ENCODE measurements at regions not wholly inside any gene's neighbourhood (a gene's known extent, or its start where the extent isn't known, plus 50 kb on each side); places are given as distances from the start of the nearest gene placed in this dataset.

- TF ChIP-seq CBX3 (IDR thresholded peaks at IDR 0.05; ENCODE audit: low read depth): no peak
- no peak for TF ChIP-seq EGR1 (IDR thresholded peaks at IDR 0.05; ENCODE audit: low read depth)
- no peak for TF ChIP-seq ZBTB33 (IDR thresholded peaks at IDR 0.05; ENCODE audit: extremely low read depth, insufficient replicate concordance, low read length)
- no peak for TF ChIP-seq ZFX (IDR thresholded peaks at IDR 0.05)
- no peak for TF ChIP-seq TCF7L2 (IDR thresholded peaks at IDR 0.05; ENCODE audit: borderline replicate concordance, extremely low read depth, insufficient read depth, insufficient read length)
- no peak for TF ChIP-seq MAX (IDR thresholded peaks at IDR 0.05)
- no peak for TF ChIP-seq RAD21 (IDR thresholded peaks at IDR 0.05; ENCODE audit: low read depth)
- TF ChIP-seq FOSL1 (IDR thresholded peaks at IDR 0.05; ENCODE audit: low read depth): no peak
- TF ChIP-seq POLR2A (IDR thresholded peaks at IDR 0.05; ENCODE audit: borderline replicate concordance, extremely low read depth, insufficient read depth, insufficient read length): no peak
Measured at GRCh38 chr12:114172135-114172534, 206.0 kb upstream of the RBM19 start (continued).

- H3K27ac ChIP-seq (ENCODE audit: low read depth, low read length): no peak overlapping the region
- no peak overlapping the region for H3K9ac ChIP-seq (ENCODE audit: low read length)
- no peak overlapping the region for H3K4me2 ChIP-seq (ENCODE audit: low read length)
- TF ChIP-seq FOSL1 (IDR thresholded peaks at IDR 0.05; ENCODE audit: low read depth) (no peak), EZH2 (IDR thresholded peaks at IDR 0.05) (no peak), JUND (IDR thresholded peaks at IDR 0.05) (no peak), ZNF274 (IDR thresholded peaks at IDR 0.05; ENCODE audit: low read depth, low read length) (no peak), MAX (IDR thresholded peaks at IDR 0.05) (no peak), YY1 (IDR thresholded peaks at IDR 0.05; ENCODE audit: extremely low read depth, insufficient replicate concordance, low read depth, low read length) (no peak), ZBTB33 (IDR thresholded peaks at IDR 0.05; ENCODE audit: extremely low read depth, insufficient replicate concordance, low read length) (no peak)
- H3K36me3 ChIP-seq (ENCODE audit: control insufficient read depth in 1 of 2, insufficient read depth in 2 of 2, low read length in 2 of 2): no peaks in the 10 kb centered on the region
- intact Hi-C loops (cut with micrococcal nuclease): no loop called here
- RAD21 ChIA-PET (ENCODE audit: low non-redundant PET in 1 of 2, low total read pairs in 2 of 2, uncharacterized antibody in 2 of 2, unreplicated experiment in 2 of 2): no interaction called here
- H4K20me1 ChIP-seq (ENCODE audit: insufficient read depth): no peaks in the 10 kb centered on the region
- POLR2A ChIA-PET: no interaction called here
- no peaks in the 10 kb centered on the region for H3K9me2 ChIP-seq (ENCODE audit: insufficient read depth)
- peaks cover 0 to 12% of the 10 kb centered on the region in 2 experiments; a peak in 2 of 4 replicates for H3K4me1 ChIP-seq (ENCODE audit: control insufficient read depth in 1 of 2, insufficient read depth in 2 of 2, low read length in 2 of 2)
- CTCF ChIA-PET: interaction anchor here (2.4 kb wide), 2 partner anchors 308 to 340 kb away, joined by 7 to 27 read pairs; no protein-coding TSS in a partner anchor
- H3K4me3 ChIP-seq (replicated peaks in 1 of 2; ENCODE audit: low read depth in 1 of 2, low read length in 2 of 2): no peak overlapping the region
- no TSS peak for BruUV-seq (replicated peaks)
- H3K9me3 ChIP-seq (ENCODE audit: control insufficient read depth in 1 of 2, insufficient read depth in 1 of 2, low read depth in 1 of 2, low read length in 2 of 2): no peaks in the 10 kb centered on the region
- peaks cover 39% of the 10 kb centered on the region for H3K27me3 ChIP-seq (ENCODE audit: insufficient read depth, low read length)
- DNase-seq (ENCODE audit: low read depth, low spot score): no peak
- no peak overlapping the region for H2AFZ ChIP-seq (ENCODE audit: low read depth, low read length, poor library complexity, severe bottlenecking)
- ATAC-seq: no peak
- no peaks in the 10 kb centered on the region for H3K79me2 ChIP-seq (ENCODE audit: insufficient read depth, low read length)
Measured at GRCh38 chr12:114168061-114168460, 201.9 kb upstream of the RBM19 start.
